Neural cell (in vitro differentiated cells): ENCODE measurements at regions not wholly inside any gene's neighbourhood (a gene's known extent, or its start where the extent isn't known, plus 50 kb on each side); places are given as distances from the start of the nearest gene placed in this dataset.
"Not testable (repeated sequence)": the region's sequence is repeated elsewhere in the genome, so short reads cannot be mapped to it uniquely, and the experiment has no call there.

ENCODE experiments used
- H2AFZ ChIP-seq: fragments of 200-600, 300-800 bp; sonication (generic), shearing (Covaris generic); 2 replicates; pipeline ENCODE4 v1.6.0; 2014; ENCODE audit warnings: low read depth, mild to moderate bottlenecking, antibody characterized with exemption, low read length, moderate library complexity
- H3F3A ChIP-seq: fragments of 200-600 bp; shearing (Covaris generic); 2 replicates; pipeline ENCODE4 v1.6.1; 2016; ENCODE audit warnings: mild to moderate bottlenecking, moderate library complexity, mixed read lengths, antibody characterized with exemption, low read length; ENCODE audit not compliant: insufficient read depth, poor library complexity, severe bottlenecking
- H3K27ac ChIP-seq: fragments of 200-600, 300-800 bp; sonication (generic), shearing (Covaris generic); 2 replicates; pipeline ENCODE4 v1.5.1; 2014; ENCODE audit warnings: mild to moderate bottlenecking, low read length, moderate library complexity
- H3K27me3 ChIP-seq: fragments of 300-800, 200-600 bp; sonication (generic), shearing (Covaris generic); 2 replicates; pipeline ENCODE4 v1.6.0; 2014; ENCODE audit warnings: mild to moderate bottlenecking, low read depth, low read length, moderate library complexity; ENCODE audit not compliant: insufficient read depth
- H3K36me3 ChIP-seq: fragments of 300-800, 200-600 bp; sonication (generic), shearing (Covaris generic); 2 replicates; pipeline ENCODE4 v1.5.1; 2014; ENCODE audit warnings: mild to moderate bottlenecking, antibody characterized with exemption, low read length, moderate library complexity; ENCODE audit not compliant: insufficient read depth
- H3K4me2 ChIP-seq: fragments of 300-800, 200-600 bp; sonication (generic), shearing (Covaris generic); 2 replicates; pipeline ENCODE4 v1.6.0; 2014; ENCODE audit warnings: mild to moderate bottlenecking, low read length
- H3K4me3 ChIP-seq: fragments of 300-800, 200-600 bp; sonication (generic), shearing (Covaris generic); 2 replicates; pipeline ENCODE4 v1.5.1; 2014; ENCODE audit warnings: mild to moderate bottlenecking, low read length, moderate library complexity
- H3K79me2 ChIP-seq: fragments of 200-600 bp; shearing (Covaris generic); replicated peaks from 2 replicates; pipeline ENCODE4 v1.6.0; 2014; ENCODE audit warnings: mild to moderate bottlenecking, low read length, moderate library complexity; ENCODE audit not compliant: insufficient read depth
- H3K9ac ChIP-seq: fragments of 300-800, 200-600 bp; sonication (generic), shearing (Covaris generic); 2 replicates; pipeline ENCODE4 v1.6.1; 2016; ENCODE audit warnings: mild to moderate bottlenecking, low read length, mixed read lengths
- H3K9me2 ChIP-seq: fragments of 200-600 bp; shearing (Covaris generic); 2 replicates; pipeline ENCODE4 v1.6.1; 2016; ENCODE audit warnings: mild to moderate bottlenecking, low read length, mixed read lengths; ENCODE audit not compliant: insufficient read depth
- H3K9me3 ChIP-seq: fragments of 200-600, 300-800 bp; sonication (generic), shearing (Covaris generic); 2 replicates; pipeline ENCODE4 v1.6.1; 2016; ENCODE audit warnings: mild to moderate bottlenecking, mixed run types, low read length, moderate library complexity, mixed read lengths
- H4K20me1 ChIP-seq: fragments of 200-600 bp; shearing (Covaris generic); 2 replicates; pipeline ENCODE4 v1.6.1; 2016; ENCODE audit warnings: mild to moderate bottlenecking, mixed run types; ENCODE audit not compliant: insufficient read depth
- CTCF ChIP-seq: fragments of 450-650 bp; IDR thresholded peaks from 2 replicates; pipeline ENCODE4 v1.5.1; 2014; ENCODE audit warnings: antibody characterized with exemption, mild to moderate bottlenecking, moderate library complexity; ENCODE audit not compliant: poor library complexity, severe bottlenecking
- EP300 ChIP-seq: fragments of 450-650 bp; conservative IDR thresholded peaks from 2 replicates; pipeline ENCODE4 v1.6.1; 2014; ENCODE audit warnings: antibody characterized with exemption, mild to moderate bottlenecking, moderate library complexity; ENCODE audit not compliant: poor library complexity, severe bottlenecking
- EZH2 ChIP-seq: fragments of 200-600, 300-800 bp; shearing (Covaris generic), sonication (generic); IDR thresholded peaks from 2 replicates; pipeline ENCODE4 v1.6.1; 2014; ENCODE audit warnings: antibody characterized with exemption, low read length, borderline replicate concordance, mild to moderate bottlenecking; ENCODE audit not compliant: insufficient read depth, poor library complexity, severe bottlenecking
- MXI1 ChIP-seq: fragments of 450-650 bp; conservative IDR thresholded peaks from 2 replicates; pipeline ENCODE4 v1.6.1; 2014; ENCODE audit warnings: antibody characterized with exemption, mild to moderate bottlenecking; ENCODE audit not compliant: poor library complexity, severe bottlenecking
- POLR2AphosphoS5 ChIP-seq: IDR thresholded peaks from 2 replicates; pipeline ENCODE4 v1.6.1; 2012
- RAD21 ChIP-seq: fragments of 450-650 bp; conservative IDR thresholded peaks from 2 replicates; pipeline ENCODE4 v1.6.1; 2014; ENCODE audit warnings: antibody characterized with exemption, mild to moderate bottlenecking, moderate library complexity
- REST ChIP-seq: IDR thresholded peaks from 2 replicates; pipeline ENCODE4 v1.6.1; 2012; ENCODE audit warnings: borderline replicate concordance
- SMC3 ChIP-seq: fragments of 450-650 bp; conservative IDR thresholded peaks from 2 replicates; pipeline ENCODE4 v1.6.1; 2014; ENCODE audit warnings: antibody characterized with exemption, mild to moderate bottlenecking, moderate library complexity; ENCODE audit not compliant: poor library complexity
- TAF1 ChIP-seq: IDR thresholded peaks from 2 replicates; pipeline ENCODE4 v1.6.1; 2012; ENCODE audit warnings: low read depth

GRCh38 chr6:168168330-168168729 lies 89.3 kb upstream of the FRMD1 start:
- H3K4me2 ChIP-seq, H3K36me3 ChIP-seq, H3K79me2 ChIP-seq, H3K9me3 ChIP-seq, H3K4me3 ChIP-seq, H3F3A ChIP-seq, H2AFZ ChIP-seq, H3K27ac ChIP-seq, H3K27me3 ChIP-seq, H4K20me1 ChIP-seq, H3K9me2 ChIP-seq, H3K9ac ChIP-seq: not testable (repeated sequence)

- TF ChIP-seq EZH2, result no peak
- TF ChIP-seq SMC3, result no peak
- no peak for TF ChIP-seq EP300
- TF ChIP-seq CTCF, result no peak
- no peak for TF ChIP-seq TAF1
- no peak for TF ChIP-seq RAD21
- no peak for TF ChIP-seq REST
- TF ChIP-seq MXI1, result no peak
- Histone ChIP-seq H3K9ac (no peak overlapping the region), H3K9me3 (no peaks in the 10 kb centered on the region), H3K4me3 (no peak overlapping the region), H3K9me2 (no peaks in the 10 kb centered on the region), H3K27ac (no peak overlapping the region), H3K36me3 (no peaks in the 10 kb centered on the region), H3K79me2 (no peaks in the 10 kb centered on the region), H3F3A (no peaks in the 10 kb centered on the region), H3K27me3 (no peaks in the 10 kb centered on the region), H2AFZ (no peak overlapping the region), H4K20me1 (no peaks in the 10 kb centered on the region), H3K4me2 (no peak overlapping the region)
These were observed 88.7 kb upstream of the FRMD1 start for GRCh38 chr6:168167431-168168315.

GRCh38 chr6:168166627-168167026 lies 87.6 kb upstream of the FRMD1 start:
- H3K9me2 ChIP-seq, result no peaks in the 10 kb centered on the region
- no peaks in the 10 kb centered on the region for H3F3A ChIP-seq
- H3K9ac ChIP-seq, result no peak overlapping the region
- H3K27ac ChIP-seq, result no peak overlapping the region
- H3K27me3 ChIP-seq, result no peaks in the 10 kb centered on the region
- H3K4me3 ChIP-seq, result no peak overlapping the region
- no peaks in the 10 kb centered on the region for H3K36me3 ChIP-seq
- H2AFZ ChIP-seq, result no peak overlapping the region
- no peaks in the 10 kb centered on the region for H3K79me2 ChIP-seq
- TF ChIP-seq CTCF (no peak), EZH2 (no peak), REST (no peak), EP300 (no peak), SMC3 (no peak), POLR2AphosphoS5 (no peak), RAD21 (no peak), MXI1 (no peak), TAF1 (no peak)
- no peak overlapping the region for H3K4me2 ChIP-seq
- no peaks in the 10 kb centered on the region for H3K9me3 ChIP-seq
- H4K20me1 ChIP-seq, result no peaks in the 10 kb centered on the region
